HS-5 (cell line): ENCODE measurements at regions not wholly inside any gene's neighbourhood (a gene's known extent, or its start where the extent isn't known, plus 50 kb on each side); places are given as distances from the start of the nearest gene placed in this dataset.
"Not testable (repeated sequence)": the region's sequence is repeated elsewhere in the genome, so short reads cannot be mapped to it uniquely, and the experiment has no call there.

ENCODE experiments used
- DNase-seq: peaks from one replicate; pipeline ENCODE4 v3.0.0-alpha.2; 2012; ENCODE audit warnings: low read depth

DNA sequence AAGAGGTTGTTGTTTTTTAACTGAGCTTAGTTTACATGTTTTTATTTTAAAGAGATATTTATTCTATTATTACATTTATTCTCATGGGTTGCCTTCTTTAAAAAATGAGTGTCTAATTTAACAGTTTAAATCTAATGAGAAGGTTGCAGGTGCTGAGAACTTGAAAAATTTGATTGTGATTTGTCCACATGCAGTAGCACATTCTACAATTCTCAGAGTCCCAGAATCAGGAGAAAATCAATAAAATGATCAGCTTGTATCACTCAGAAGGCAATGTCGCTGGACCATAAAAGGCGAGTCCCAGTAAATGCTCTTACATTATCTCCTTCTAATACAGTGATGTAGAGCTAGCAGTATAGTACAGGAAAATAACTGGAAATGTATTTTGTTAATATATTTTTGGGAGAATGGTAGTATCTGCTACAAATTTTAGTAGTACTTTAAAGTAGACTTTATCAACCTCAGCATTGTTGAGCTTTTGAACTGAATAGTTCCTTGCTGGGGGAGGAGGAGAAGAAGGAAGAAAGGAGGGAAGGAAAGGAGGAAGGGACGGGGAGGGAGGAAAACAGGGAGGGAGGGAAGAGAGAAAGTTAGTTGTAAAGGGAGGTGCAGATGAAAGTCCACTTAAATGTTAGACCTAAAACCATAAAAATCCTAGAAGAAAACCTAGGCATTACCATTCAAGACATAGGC is 458.0 kb downstream of the DOK5 start:
- no peak for DNase-seq

DNA sequence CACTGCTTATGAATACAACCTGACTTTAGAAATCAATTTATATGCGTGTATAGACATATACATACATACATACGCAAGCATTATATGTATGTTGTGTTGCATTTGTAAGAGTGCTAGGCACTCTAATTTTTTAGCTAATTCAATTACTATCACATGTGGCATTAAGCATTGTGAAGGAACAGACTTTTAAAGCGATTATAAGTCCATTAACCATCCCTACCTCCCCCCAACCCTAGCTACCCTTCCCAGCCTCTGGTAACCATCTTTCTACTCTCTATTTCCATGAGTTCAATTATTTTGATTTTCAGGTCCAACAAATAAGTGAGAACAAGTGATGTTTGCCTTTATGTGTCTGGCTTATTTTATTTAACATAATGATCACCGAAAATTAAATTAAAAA is 453.8 kb downstream of the DOK5 start:
- no peak for DNase-seq

DNA sequence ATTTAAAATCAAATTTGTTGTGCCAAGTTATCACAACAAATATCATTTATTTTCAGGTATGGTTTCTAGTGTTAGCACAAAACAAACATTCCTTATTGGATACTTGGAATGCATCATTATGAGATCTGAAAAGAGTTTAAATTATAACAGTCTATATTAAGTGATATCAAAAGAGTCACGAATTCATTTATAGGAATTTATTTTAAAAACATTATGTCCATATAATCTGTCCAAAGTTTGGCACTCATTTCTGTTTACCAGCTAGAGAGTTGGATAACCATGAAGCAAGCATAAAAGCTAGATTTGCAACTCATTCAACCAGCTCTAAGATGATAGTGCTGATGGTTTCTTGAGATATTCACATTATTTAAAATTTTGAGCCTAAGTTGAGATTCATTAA is 453.2 kb downstream of the DOK5 start:
- DNase-seq, result no peak

DNA sequence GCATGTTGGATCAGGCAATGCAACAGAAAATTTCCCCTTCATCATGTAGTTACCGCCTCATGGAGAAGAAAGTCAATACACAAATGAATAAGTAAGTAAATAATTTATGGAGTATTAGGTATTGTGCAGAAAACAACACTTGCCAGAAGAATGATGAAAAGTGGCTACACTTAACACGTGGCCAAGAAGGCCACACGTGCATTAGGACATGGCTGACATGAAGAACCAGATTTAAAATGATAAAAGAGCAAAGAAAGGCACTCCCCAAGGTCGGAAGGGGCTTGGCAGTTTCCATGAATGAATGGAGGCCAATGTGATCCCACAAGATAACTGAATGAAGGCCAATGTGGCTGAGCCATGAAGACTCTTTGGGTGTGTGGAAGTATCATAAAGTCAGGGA is 447.2 kb downstream of the DOK5 start:
- no peak for DNase-seq

DNA sequence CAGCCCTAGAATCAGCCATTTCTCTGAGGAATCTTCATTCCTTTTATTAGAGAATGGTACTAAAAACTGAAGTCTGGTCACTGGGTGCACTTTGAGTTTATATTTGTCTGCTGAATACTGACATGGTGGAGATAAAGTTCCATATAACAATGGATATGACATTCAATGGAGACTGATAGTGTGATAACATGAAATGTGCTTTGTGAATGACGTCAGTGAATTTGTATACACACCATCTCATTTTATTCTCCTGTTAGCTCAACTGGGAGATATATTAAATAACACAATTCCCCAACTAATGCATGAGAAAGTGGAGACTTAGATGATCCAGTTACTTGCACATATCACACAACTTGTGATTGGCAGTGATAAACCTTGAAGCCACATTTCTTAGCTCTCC is 446.7 kb downstream of the DOK5 start:
- DNase-seq, result no peak

DNA sequence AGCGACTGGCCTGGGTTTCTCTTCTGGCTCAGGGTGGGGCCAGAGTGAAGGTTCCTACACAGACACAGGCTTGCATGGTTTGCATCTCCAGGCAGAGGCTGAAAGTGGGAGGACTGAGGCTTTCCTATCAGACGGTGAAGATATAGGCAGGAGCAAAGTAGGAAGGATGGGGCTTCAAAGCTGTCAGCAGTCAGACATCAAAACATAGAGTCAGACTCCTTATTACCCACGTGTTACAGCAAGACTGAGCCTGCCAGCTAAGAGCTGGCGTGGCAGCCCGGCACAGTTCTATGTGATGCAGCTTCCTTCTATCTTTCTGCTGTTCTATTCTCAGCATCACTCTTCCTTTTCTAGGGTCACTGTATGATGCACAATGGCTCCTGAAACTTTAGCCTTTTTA is 445.1 kb downstream of the DOK5 start:
- no peak for DNase-seq

DNA sequence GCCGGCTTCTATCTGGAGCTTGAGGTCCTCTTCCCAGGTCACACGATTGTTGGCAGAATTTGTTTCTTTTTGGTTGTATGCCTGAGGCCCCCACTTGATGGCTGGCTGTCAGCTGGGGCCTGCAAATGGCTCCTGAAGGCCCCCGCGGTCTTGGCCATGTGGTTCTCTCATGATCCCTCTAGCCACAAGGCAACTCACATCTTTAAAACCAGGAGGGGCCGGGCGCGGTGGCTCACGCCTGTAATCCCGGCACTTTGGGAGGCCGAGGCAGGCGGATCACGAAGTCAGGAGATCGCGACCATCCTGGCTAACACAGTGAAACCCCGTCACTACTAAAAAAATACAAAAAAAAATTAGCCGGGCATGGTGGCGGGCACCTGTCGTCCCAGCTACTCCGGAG is 443.6 kb downstream of the DOK5 start:
- DNase-seq, result not testable (repeated sequence)

DNA sequence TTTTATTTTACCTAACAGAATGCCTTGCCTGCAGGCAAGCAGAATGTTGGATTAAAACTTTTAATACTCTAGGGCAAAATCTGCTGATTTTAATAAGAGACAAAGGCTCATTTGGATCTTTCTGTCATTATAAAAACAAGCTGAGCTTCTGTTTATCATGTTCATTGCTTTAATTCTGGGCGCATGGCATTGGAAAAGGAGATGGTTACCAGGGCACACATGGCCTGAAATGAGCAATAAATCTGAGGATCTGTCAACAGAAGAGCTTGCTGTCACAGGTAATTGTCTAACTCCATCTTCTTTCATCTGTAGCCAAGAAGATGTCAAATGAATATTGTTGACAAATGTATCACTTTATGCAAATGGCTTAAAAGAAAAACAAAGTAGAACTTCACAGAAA is 439.6 kb downstream of the DOK5 start:
- no peak for DNase-seq

DNA sequence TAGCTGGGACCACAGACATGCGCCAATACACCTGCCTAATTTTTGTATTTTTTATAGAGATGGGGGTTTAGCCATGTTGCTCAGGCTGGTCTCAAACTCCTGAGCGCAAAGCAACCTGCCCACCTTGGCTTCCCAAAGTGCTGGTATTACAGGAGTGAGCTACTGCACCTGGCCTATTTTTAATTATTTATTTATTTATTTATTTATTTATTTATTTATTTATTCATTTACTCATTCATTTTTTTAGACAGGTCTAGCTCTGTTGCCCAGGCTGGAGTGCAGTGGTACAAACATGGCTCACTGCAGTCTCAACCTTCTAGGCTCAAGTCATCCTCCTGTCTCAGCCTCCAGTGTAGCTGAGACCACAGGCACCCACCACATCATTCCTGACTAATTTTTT is 434.3 kb downstream of the DOK5 start:
- no peak for DNase-seq

DNA sequence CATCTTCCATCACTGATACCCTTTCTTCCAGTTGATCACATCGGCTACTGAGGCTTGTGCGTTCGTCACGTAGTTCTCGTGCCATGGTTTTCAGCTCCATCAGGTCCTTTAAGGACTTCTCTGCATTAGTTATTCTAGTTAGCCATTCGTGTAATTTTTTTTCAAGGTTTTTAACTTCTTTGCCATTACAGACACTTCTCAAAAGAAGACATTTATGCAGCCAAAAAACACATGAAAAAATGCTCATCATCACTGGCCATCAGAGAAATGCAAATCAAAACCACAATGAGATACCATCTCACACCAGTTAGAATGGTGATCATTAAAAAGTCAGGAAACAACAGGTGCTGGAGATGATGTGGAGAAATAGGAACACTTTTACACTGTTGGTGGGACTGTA is 430.7 kb downstream of the DOK5 start:
- DNase-seq, result not testable (repeated sequence)

DNA sequence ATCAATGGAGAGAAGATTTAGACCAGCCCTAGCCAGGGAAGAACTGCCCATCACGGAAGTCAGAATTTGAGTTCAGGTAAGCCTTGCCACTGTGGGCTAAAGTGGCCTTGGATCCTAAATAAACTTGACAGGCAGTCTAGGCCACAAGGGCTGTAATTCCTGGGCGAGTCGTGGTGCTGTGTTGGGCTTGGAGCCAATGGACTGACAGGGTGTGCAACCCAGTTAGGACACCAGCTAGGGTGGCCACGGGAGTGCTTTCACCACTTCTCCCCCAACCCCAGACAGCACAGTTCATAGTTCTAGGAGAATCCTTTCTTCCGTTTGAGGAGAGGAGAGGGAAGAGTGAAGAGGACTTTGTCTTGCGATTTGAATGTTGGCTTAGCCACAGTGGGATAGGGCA is 422.4 kb downstream of the DOK5 start:
- no peak for DNase-seq

DNA sequence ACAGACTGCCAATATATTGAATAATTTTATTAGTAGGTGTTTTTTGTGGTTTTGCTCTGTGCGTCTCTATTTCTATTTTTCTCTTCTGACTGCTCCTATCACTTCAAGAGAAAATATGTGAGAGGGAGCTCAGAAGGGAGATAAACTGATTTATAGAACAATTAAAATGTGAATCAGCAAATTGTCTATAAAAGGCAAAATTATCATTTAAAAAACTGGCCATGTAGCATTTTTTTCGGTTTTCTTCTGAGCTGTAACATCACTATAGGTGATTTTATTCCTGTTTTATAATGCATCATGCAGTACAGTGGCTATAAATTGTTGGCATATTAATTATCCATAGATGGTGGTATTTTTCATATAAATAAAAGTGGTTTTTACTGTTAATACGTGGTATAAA is 416.5 kb downstream of the DOK5 start:
- no peak for DNase-seq

DNA sequence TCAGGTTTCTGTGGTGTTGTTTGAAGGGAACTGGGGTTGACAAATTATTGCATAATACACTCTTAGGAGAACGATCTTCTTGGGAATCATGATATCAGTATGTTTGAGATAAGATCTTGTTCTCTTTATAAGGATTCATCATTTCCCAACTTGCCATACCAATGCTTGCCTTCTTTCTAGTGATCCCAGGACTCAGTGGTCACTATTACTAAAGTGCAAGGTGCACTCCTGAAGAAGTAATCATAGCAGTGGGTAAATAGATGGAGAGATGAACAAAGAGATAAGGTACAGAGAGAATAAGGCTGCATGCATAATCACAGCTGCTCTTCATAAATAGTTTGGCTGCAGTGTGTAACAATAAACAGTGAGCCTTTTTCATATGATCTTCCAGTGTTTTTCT is 404.0 kb downstream of the DOK5 start:
- no peak for DNase-seq

DNA sequence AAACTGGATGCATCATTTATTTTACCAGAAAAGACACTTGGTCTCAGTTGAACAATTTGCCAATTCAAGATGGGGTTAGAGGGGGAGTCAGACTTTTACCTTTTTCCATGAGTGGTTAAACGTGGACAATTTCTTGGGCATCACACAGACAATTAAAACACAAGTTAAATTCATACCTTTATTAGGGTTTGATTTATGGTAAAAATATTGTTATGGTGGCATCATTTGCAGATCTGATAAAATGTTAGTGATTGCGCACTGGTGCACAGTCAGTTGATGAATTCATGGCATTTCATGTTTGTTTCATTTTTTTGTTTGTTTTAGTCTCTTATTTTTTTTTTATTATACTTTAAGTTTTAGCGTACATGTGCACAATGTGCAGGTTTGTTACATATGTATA is 399.9 kb downstream of the DOK5 start:
- no peak for DNase-seq

DNA sequence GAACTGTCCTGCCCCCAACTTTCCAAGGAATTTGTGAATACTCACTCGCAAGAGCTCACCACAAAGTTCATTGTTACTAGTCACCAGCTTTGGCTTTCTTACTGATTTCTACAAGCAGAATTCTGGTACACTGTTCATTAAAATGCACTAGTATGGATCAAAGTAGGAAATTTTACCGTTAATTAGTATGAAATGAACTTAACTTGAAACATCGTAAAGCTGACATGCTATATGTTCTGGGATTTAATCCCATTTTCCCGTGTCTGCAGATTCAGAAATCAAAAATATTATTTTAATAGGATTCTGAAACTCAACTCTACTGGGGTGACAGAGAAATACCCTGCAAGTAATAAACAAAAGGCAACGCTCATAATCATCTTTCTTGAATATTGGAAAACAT is 399.3 kb downstream of the DOK5 start:
- DNase-seq, result no peak

DNA sequence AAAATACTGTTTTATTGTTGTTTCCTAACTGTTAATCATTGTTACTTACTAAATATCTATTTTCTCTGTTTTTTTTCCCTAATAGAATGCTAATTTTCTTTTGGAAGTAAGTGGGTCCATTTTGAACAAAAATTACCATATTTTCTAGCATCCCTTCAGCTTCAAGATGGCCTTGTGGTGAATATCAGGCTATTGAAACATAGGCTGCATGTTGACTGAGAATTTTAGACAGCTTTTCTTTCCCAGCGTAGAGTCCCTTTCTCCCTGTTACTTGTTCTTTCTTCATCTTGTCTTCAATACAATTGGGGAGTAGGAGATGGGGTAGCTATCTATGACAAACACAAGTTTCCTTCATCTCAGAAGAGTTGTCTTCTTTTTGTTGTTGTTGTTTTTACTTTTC is 397.0 kb downstream of the DOK5 start:
- DNase-seq, result no peak

DNA sequence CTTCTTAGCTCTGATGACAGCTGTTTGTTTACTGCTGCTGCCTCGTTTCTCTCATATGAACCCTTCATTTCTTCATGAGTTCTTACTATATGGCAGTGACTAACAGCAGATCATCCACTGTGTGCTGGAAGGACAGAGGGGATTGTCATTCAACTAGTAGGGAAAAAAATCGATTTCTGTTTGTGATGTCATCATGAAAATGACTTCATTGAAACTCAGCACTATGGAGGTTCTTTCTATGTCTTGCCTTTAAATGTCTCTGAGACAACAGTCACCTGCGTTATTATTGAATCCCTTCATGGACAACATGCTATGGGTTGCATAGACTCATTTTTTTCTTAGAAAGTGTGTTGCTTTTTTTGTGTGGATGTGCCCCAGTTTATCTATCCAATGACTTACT is 394.4 kb downstream of the DOK5 start:
- DNase-seq, result no peak

DNA sequence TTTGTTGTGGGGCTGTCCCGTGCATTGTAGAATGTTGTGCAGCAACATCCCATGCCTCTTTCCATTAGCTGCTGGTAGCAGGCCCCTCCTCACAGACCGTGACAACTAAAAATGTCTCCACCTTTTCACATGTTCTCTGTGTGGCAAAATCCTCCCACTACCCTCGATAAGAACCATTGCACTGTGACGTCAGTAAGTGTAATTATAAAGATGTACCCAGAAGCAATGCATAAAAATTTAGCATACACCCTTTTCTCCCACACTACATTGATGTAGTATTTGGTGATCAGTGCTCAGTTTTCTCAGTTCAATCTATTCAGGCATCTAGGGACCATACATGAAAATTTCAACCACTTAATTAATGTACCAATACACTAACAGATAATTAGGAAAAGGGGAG is 389.9 kb downstream of the DOK5 start:
- DNase-seq, result no peak

DNA sequence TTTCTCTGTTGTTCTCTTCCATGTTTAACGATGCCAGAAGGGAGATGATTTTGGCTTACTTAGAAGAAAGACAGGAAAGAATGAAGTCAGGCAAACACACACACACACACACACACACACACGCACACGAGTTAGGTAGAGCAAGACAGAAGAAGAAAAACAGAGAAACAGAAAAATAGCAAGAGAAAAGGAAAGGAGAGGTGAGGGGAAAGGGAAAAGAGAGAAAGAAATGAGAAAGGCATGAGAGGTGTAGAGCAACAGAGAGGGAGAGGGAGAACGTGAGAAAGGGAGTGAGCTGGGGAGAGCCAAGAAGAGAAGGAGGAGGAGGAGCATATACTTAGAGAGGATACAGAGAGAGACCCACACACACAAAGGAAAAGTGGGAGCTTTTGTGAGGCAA is 385.3 kb downstream of the DOK5 start:
- no peak for DNase-seq

DNA sequence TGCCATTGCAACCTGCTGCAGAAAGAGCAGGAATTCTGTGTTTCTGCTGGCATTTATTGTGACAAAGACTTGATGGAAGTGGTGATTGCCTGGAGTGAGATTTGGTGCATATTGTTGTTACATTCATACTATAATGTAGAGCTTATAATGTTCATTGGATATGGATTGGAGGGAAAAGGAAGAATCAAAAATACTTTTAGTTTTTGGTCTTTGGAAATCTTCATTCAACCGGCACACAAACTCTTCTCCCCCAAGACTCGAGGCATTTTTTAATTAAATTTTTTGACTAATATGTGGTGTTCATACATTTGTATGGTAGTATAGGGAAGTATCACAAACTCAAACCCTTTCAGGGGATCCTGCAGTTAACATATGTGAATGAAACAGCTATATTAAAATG is 380.8 kb downstream of the DOK5 start:
- DNase-seq, result no peak

DNA sequence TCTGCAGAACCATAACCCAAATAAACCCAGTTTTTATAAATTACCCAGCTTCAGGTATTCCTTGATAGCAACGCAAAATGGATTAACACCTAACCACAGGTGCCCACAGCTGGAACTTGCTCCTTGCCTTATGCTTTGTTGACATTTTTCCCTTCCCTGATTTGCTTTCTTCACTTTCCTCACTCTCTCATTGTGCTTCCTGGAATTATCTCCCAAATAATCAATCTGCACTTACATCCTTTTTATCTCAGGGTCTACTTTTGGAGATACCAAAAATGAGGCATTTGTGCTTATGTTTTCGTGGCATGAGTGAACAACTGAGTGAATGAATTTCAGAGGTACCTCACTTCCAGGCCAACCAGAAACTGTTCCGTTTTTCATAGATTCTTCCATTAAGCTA is 374.3 kb downstream of the DOK5 start:
- DNase-seq, result no peak

DNA sequence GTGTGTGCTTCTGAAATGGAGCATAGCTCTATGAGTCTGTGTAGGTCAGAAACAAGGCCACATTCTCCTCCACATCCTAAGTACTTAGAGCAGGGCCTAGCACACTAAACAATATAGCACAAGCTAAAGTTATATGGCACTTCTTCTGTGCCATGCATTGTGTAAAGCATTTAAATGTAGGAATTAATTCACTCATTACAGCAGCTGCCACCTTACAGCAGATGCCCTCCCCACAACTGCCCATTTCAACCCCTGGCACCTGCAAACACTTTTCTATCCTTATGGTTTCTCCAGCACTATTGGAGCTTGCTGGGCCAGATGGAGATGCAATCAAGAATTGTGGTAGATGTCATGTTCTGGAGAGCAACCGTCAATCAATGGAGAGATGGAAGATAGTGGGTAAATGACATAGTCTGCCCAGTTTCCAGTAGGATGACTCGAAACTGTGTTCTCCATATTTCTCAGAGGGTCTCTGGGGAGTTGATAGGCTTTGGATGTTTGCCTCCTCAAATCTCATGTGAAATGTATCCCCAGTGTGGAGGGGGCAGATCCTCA is 373.7 kb downstream of the DOK5 start:
- DNase-seq, result no peak

DNA sequence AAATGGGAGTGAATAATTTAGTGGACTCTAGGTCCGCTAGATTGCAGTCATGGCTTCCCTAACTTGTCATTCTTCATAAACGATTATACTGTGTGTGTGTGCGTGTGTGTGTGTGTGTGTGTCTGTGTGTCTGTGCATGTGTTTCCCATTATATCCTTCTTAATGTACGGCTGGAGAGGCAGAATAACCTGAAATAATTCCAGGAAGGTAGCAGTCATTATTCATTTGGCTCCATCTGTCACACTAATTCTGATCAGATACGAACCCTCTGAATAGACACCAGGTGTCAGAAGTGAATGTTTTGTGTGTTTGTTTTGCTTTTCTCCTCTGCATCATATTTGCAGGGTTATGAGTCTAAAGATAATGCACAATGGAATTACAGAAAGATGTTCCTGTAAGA is 372.9 kb downstream of the DOK5 start:
- no peak for DNase-seq

DNA sequence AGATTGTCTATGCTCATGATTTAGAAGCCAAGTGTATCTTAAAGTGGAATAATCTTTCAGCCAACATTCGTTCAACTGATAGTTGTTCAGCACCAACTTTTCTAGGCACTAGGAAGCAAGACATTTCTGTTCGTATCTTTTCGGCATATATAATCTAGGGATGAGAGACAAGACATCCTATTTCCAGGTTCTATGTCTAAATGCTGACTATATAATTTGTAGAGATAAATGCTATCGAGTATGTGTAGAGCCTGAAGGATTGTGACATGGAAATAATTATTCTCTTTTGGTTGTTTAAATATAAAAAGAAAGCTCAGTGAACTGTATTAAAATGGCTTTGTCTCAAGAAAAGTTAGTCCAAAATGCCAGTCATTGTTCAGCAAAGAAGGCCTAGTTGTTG is 371.6 kb downstream of the DOK5 start:
- DNase-seq, result no peak

DNA sequence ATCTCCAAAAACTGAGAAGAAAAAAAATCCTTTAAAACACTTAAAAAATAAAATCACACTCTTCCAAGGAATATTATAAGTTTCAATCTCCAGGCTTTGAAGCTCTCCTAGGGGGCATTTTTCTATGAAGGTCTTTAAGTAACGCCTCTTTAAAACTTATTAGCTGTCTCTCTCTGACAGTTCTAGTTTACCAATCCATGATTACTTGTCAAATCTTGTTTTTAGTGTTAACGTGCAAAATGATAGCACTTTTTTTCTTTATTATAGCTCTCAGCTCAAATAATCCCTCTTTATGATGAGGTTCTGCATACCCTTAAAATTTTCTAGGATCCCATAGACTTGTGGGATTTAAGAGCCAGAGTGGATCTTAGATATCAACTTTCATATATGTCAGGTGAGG is 369.0 kb downstream of the DOK5 start:
- no peak for DNase-seq
